ENCODE measurements at regions not wholly inside any gene's neighbourhood (a gene's known extent, or its start where the extent isn't known, plus 50 kb on each side); places are given as distances from the start of the nearest gene placed in this dataset.

DNA sequence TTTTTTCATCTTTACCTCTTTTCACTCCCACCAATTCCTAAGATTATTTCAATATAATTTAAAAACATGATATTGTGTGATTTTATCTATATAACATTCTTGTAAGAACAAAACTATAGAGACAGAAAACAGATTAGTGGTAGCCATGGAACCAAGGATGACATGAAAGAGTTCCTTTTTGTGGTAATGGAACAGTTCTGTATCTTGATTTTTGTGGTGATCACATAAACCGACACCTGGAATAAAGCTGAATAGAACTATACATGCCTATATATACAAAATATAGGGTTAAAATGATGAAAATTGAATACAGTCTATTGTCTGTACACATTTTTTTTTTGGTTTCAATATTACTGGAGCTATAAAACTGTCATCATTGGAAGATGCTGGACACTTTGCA lies 945.4 kb downstream of the SI start:
- intact Hi-C loops (cut with micrococcal nuclease): no loop called here
- Histone ChIP-seq H3K36me3 (ENCODE audit: control insufficient read depth in 2 of 3, insufficient read depth in 3 of 3, low read length in 3 of 3) (no peaks in the 10 kb centered on the region), H3K4me1 (ENCODE audit: control insufficient read depth in 2 of 2, insufficient read depth in 2 of 2, low read length in 2 of 2) (no peaks in the 10 kb centered on the region), H3K27me3 (ENCODE audit: control insufficient read depth in 2 of 2, insufficient read depth in 2 of 2, low read length in 2 of 2) (no peaks in the 10 kb centered on the region), H3K4me3 (ENCODE audit: low read length) (no peak overlapping the region), H3K9me3 (ENCODE audit: control insufficient read depth in 2 of 3, low read length in 3 of 3) (no peaks in the 10 kb centered on the region), H3K27ac (ENCODE audit: low read depth, low read length) (no peak overlapping the region)
- no peaks in the 10 kb centered on the region for H3K4me1 Mint-ChIP-seq
- POLR2A ChIA-PET: no interaction called here
- H3K36me3 Mint-ChIP-seq: no peaks in the 10 kb centered on the region
- peaks cover 0 to 14% (median 2%) of the 10 kb centered on the region in 11 donors for H3K9me3 Mint-ChIP-seq
- ATAC-seq: no peak
- H3K27ac Mint-ChIP-seq: no peak overlapping the region
- H3K4me3 Mint-ChIP-seq: no peak overlapping the region
- no peaks in the 10 kb centered on the region for H3K27me3 Mint-ChIP-seq
- CTCF ChIA-PET: no interaction called here
- no peak for DNase-seq

DNA sequence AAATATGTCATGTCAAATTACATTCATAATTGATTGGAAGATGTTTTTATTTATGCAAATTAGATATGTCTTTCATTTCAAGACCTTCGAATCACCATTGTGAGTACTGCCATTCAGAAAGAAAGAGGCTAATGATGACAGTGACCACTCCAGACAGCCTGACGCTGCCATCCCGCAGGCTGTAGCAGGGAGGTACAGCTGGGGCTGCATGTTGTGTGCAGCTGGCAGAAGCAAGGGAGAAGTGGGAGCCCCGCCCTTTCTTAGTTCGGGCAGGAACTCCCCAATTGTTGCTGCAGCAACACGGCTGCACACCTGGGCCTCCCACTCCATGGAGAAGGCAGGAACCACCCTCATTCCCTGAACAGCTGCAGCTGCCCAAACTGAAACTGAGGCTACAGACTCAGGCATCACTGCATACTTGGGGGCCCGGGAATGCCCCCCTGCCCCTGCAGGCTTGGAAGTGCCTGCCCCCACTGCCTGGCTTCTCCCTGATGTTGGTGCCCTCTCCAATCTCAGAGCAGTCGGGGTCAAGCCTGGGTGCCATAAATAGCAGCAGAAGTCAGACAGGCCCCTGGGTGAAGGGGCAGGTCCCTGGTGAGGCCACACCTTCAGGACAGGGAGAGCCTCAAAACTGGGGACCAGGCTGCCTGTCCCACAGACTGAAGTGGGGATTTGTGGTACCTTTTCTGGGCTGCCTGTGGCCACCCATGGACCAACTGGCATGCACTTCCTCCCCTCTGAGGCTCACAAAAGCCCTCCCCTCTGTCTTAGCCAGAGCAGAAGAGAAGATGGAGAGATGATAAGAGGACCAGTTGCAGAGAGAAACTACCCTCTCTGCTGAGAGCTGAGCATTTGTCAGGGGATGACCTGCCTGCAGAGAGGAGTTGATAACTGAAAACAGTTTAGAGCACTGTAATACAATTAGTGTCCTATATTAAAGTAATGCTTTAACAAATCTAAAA lies 964.6 kb downstream of the SI start:
- CTCF ChIA-PET: no interaction called here
- H3K36me3 ChIP-seq (ENCODE audit: control insufficient read depth in 2 of 3, insufficient read depth in 3 of 3, low read length in 3 of 3): no peaks in the 10 kb centered on the region
- DNase-seq (no peak), ATAC-seq (no peak)
- H3K27me3 Mint-ChIP-seq: no peaks in the 10 kb centered on the region
- H3K27ac Mint-ChIP-seq: no peak overlapping the region
- no peaks in the 10 kb centered on the region for H3K4me1 Mint-ChIP-seq
- H3K27me3 ChIP-seq (ENCODE audit: control insufficient read depth in 2 of 2, insufficient read depth in 2 of 2, low read length in 2 of 2): no peaks in the 10 kb centered on the region
- no peaks in the 10 kb centered on the region for H3K36me3 Mint-ChIP-seq
- intact Hi-C loops (cut with micrococcal nuclease): no loop called here
- no peak overlapping the region for H3K4me3 ChIP-seq (ENCODE audit: low read length)
- no peak overlapping the region for H3K27ac ChIP-seq (ENCODE audit: low read depth, low read length)
- POLR2A ChIA-PET: no interaction called here
- H3K4me1 ChIP-seq (ENCODE audit: control insufficient read depth in 2 of 2, insufficient read depth in 2 of 2, low read length in 2 of 2): no peaks in the 10 kb centered on the region
- no peaks in the 10 kb centered on the region for H3K9me3 ChIP-seq (ENCODE audit: control insufficient read depth in 2 of 3, low read length in 3 of 3)
- peaks cover 3 to 17% (median 9%) of the 10 kb centered on the region in 11 donors for H3K9me3 Mint-ChIP-seq
- H3K4me3 Mint-ChIP-seq: no peak overlapping the region

DNA sequence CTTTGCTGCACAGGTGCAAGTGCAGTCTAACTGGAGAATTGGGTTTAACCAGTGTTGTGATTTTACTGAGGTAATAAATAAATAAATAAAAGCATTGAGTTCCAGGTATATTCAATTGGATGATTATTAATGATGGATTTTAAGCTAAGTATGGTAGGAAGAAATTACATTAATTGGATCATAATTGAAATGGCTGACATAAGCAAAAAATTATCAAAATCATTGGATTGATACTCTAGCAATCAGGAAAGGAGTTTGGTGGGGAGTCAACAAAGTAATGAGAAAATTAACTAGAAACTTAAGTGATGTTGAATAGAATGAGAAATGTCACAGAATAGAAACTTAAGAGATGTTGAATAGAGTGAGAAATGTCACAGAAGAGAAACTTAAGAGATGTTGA lies 981.9 kb downstream of the SI start:
- no peaks in the 10 kb centered on the region for H3K27me3 ChIP-seq (ENCODE audit: control insufficient read depth in 2 of 2, insufficient read depth in 2 of 2, low read length in 2 of 2)
- DNase-seq: no peak
- Mint-ChIP-seq H3K4me3 (no peak overlapping the region), H3K27ac (no peak overlapping the region), H3K9me3 (peaks cover 0 to 11% (median 5%) of the 10 kb centered on the region in 11 donors), H3K36me3 (no peaks in the 10 kb centered on the region), H3K27me3 (no peaks in the 10 kb centered on the region), H3K4me1 (no peaks in the 10 kb centered on the region)
- ATAC-seq: no peak
- no peaks in the 10 kb centered on the region for H3K4me1 ChIP-seq (ENCODE audit: control insufficient read depth in 2 of 2, insufficient read depth in 2 of 2, low read length in 2 of 2)
- no peak overlapping the region for H3K27ac ChIP-seq (ENCODE audit: low read depth, low read length)
- H3K36me3 ChIP-seq (ENCODE audit: control insufficient read depth in 2 of 3, insufficient read depth in 3 of 3, low read length in 3 of 3): no peaks in the 10 kb centered on the region
- H3K4me3 ChIP-seq (ENCODE audit: low read length): no peak overlapping the region
- ChIA-PET POLR2A (no interaction called here), CTCF (no interaction called here)
- H3K9me3 ChIP-seq (ENCODE audit: control insufficient read depth in 2 of 3, low read length in 3 of 3): no peaks in the 10 kb centered on the region
- intact Hi-C loops (cut with micrococcal nuclease): no loop called here

DNA sequence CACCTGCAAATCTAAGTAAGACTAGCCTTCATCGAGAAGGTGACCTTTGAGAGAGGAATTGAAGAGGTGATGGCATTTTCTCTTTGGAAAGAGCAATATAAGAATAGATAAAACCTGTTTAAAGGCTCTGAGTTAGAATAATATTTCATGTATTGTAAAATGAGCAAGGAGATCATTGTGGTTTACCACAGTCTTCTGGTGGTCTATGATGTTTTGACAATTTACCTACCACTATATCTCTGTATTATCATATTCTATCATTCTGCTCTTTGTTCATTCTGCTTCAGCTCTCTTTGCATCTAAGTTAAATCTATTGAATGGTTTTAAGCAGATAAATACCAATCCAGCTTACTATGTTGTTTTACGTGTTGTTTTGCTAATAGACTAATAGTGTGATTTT lies 982.3 kb downstream of the SI start:
- H3K9me3 ChIP-seq (ENCODE audit: control insufficient read depth in 2 of 3, low read length in 3 of 3): no peaks in the 10 kb centered on the region
- Mint-ChIP-seq H3K9me3 (peaks cover 0 to 15% (median 8%) of the 10 kb centered on the region in 11 donors), H3K4me3 (no peak overlapping the region), H3K27me3 (no peaks in the 10 kb centered on the region), H3K36me3 (no peaks in the 10 kb centered on the region), H3K27ac (no peak overlapping the region), H3K4me1 (no peaks in the 10 kb centered on the region)
- ChIA-PET CTCF (no interaction called here), POLR2A (no interaction called here)
- H3K27me3 ChIP-seq (ENCODE audit: control insufficient read depth in 2 of 2, insufficient read depth in 2 of 2, low read length in 2 of 2): no peaks in the 10 kb centered on the region
- no peak overlapping the region for H3K27ac ChIP-seq (ENCODE audit: low read depth, low read length)
- no peaks in the 10 kb centered on the region for H3K36me3 ChIP-seq (ENCODE audit: control insufficient read depth in 2 of 3, insufficient read depth in 3 of 3, low read length in 3 of 3)
- H3K4me3 ChIP-seq (ENCODE audit: low read length): no peak overlapping the region
- DNase-seq (no peak), ATAC-seq (no peak)
- intact Hi-C loops (cut with micrococcal nuclease): no loop called here
- no peaks in the 10 kb centered on the region for H3K4me1 ChIP-seq (ENCODE audit: control insufficient read depth in 2 of 2, insufficient read depth in 2 of 2, low read length in 2 of 2)

DNA sequence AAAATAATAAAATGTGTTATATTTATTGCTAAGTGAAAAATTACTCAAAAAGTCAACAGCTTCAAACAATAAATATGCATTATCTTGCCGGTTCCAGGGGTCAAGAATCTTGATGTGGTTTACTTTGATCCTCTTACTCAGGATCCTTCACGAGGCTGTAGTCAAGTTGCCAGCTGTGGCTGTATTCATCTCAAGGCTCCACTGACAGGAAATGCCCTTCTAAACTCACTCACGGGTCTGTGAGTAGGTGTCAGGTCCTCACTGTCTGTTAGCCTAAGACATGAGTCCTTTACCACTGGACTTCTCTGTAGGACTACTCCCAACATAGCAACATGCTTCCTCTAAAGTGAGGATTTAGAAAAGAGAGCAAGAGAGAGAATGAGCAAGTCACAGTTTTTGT lies 983.0 kb downstream of the SI start:
- Mint-ChIP-seq H3K36me3 (no peaks in the 10 kb centered on the region), H3K4me1 (no peaks in the 10 kb centered on the region), H3K27me3 (no peaks in the 10 kb centered on the region), H3K9me3 (peaks cover 0 to 19% (median 10%) of the 10 kb centered on the region in 11 donors), H3K4me3 (no peak overlapping the region), H3K27ac (no peak overlapping the region)
- Histone ChIP-seq H3K9me3 (ENCODE audit: control insufficient read depth in 2 of 3, low read length in 3 of 3) (no peaks in the 10 kb centered on the region), H3K27ac (ENCODE audit: low read depth, low read length) (no peak overlapping the region), H3K4me3 (ENCODE audit: low read length) (no peak overlapping the region), H3K27me3 (ENCODE audit: control insufficient read depth in 2 of 2, insufficient read depth in 2 of 2, low read length in 2 of 2) (no peaks in the 10 kb centered on the region), H3K36me3 (ENCODE audit: control insufficient read depth in 2 of 3, insufficient read depth in 3 of 3, low read length in 3 of 3) (no peaks in the 10 kb centered on the region), H3K4me1 (ENCODE audit: control insufficient read depth in 2 of 2, insufficient read depth in 2 of 2, low read length in 2 of 2) (no peaks in the 10 kb centered on the region)
- ATAC-seq: no peak
- POLR2A ChIA-PET: no interaction called here
- intact Hi-C loops (cut with micrococcal nuclease): no loop called here
- CTCF ChIA-PET: no interaction called here
- DNase-seq: no peak

DNA sequence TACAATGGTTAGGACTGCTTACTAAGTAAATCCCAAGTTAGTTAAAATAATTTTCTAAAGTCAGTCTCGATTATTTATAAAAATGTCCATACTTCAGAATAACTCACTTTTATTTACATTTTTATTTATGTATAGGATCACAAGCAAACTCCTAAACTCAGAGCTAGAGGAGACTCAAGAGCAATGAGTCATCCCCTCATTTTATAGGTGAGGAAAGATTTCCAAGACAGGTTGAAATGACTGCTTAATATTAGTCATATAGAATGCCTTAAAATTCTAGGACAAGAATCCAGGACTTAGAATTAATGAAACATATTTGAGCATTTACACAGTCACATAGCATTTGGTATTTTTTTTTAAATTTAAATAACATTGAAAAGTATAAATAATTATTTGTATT lies 983.8 kb downstream of the SI start:
- no peak overlapping the region for H3K4me3 Mint-ChIP-seq
- ATAC-seq: no peak
- Histone ChIP-seq H3K9me3 (ENCODE audit: control insufficient read depth in 2 of 3, low read length in 3 of 3) (no peaks in the 10 kb centered on the region), H3K4me1 (ENCODE audit: control insufficient read depth in 2 of 2, insufficient read depth in 2 of 2, low read length in 2 of 2) (no peaks in the 10 kb centered on the region), H3K36me3 (ENCODE audit: control insufficient read depth in 2 of 3, insufficient read depth in 3 of 3, low read length in 3 of 3) (no peaks in the 10 kb centered on the region), H3K27me3 (ENCODE audit: control insufficient read depth in 2 of 2, insufficient read depth in 2 of 2, low read length in 2 of 2) (no peaks in the 10 kb centered on the region), H3K4me3 (ENCODE audit: low read length) (no peak overlapping the region), H3K27ac (ENCODE audit: low read depth, low read length) (no peak overlapping the region)
- H3K27me3 Mint-ChIP-seq: no peaks in the 10 kb centered on the region
- ChIA-PET POLR2A (no interaction called here), CTCF (no interaction called here)
- intact Hi-C loops (cut with micrococcal nuclease): no loop called here
- H3K36me3 Mint-ChIP-seq: no peaks in the 10 kb centered on the region
- no peaks in the 10 kb centered on the region for H3K4me1 Mint-ChIP-seq
- no peak for DNase-seq
- H3K9me3 Mint-ChIP-seq: peaks cover 0 to 19% (median 6%) of the 10 kb centered on the region in 11 donors
- no peak overlapping the region for H3K27ac Mint-ChIP-seq

DNA sequence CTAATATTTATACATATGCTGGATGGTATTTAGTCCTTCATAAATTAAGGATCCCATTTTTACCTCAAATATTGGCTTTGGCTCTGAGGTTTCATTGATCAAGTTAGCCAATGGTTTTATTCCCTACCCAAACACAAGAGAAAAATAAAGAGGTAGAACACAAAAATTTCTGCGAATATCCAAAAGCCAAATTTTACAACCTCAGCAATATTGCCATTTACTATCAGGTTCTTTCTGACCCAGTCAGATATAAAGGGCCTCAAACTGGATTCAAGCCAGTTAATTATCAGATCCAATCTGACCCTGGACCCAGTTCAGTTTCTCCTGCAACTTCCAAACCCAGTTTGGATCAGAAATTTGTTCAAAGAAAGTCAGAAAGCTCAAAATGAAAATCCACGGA lies 998.1 kb downstream of the SI start:
- ATAC-seq: no peak
- Histone ChIP-seq H3K27me3 (ENCODE audit: control insufficient read depth in 2 of 2, insufficient read depth in 2 of 2, low read length in 2 of 2) (no peaks in the 10 kb centered on the region), H3K9me3 (ENCODE audit: control insufficient read depth in 2 of 3, low read length in 3 of 3) (no peaks in the 10 kb centered on the region), H3K27ac (ENCODE audit: low read depth, low read length) (no peak overlapping the region), H3K36me3 (ENCODE audit: control insufficient read depth in 2 of 3, insufficient read depth in 3 of 3, low read length in 3 of 3) (no peaks in the 10 kb centered on the region), H3K4me3 (ENCODE audit: low read length) (no peak overlapping the region), H3K4me1 (ENCODE audit: control insufficient read depth in 2 of 2, insufficient read depth in 2 of 2, low read length in 2 of 2) (no peaks in the 10 kb centered on the region)
- intact Hi-C loops (cut with micrococcal nuclease): no loop called here
- no peak for DNase-seq
- no peak overlapping the region for H3K4me3 Mint-ChIP-seq
- ChIA-PET CTCF (no interaction called here), POLR2A (no interaction called here)
- H3K27me3 Mint-ChIP-seq: no peaks in the 10 kb centered on the region
- H3K27ac Mint-ChIP-seq: no peak overlapping the region
- no peaks in the 10 kb centered on the region for H3K4me1 Mint-ChIP-seq
- H3K36me3 Mint-ChIP-seq: no peaks in the 10 kb centered on the region
- peaks cover 0 to 13% (median 5%) of the 10 kb centered on the region in 11 donors for H3K9me3 Mint-ChIP-seq

All from naive thymus-derived CD4-positive, alpha-beta T cell (primary cell).